ENCODE measurements at regions not wholly inside any gene's neighbourhood (a gene's known extent, or its start where the extent isn't known, plus 50 kb on each side); places are given as distances from the start of the nearest gene placed in this dataset.

GRCh38 chr6:104629826-104630225 lies 229.9 kb downstream of the HACE1 start:
- TF ChIP-seq SUZ12 (IDR thresholded peaks at IDR 0.05; ENCODE audit: low read length) (no peak), EZH2 (IDR thresholded peaks at IDR 0.05; ENCODE audit: low read depth, low read length, severe bottlenecking) (no peak), CTCF (IDR thresholded peaks at IDR 0.05; ENCODE audit: control extremely low read depth in 1 of 3, insufficient read depth in 1 of 3, low read depth in 1 of 3, low read length in 3 of 3) (no peak), EP300 (IDR thresholded peaks at IDR 0.05; ENCODE audit: borderline replicate concordance in 1 of 2, low read depth in 2 of 2, low read length in 2 of 2) (no peak), KDM1A (IDR thresholded peaks at IDR 0.05; ENCODE audit: borderline replicate concordance, low read length) (no peak), SIN3A (conservative IDR thresholded peaks at IDR 0.05 in 1 of 2, IDR thresholded peaks at IDR 0.05 in 1 of 2; ENCODE audit: low read depth in 1 of 2, low read length in 2 of 2) (no peak), MAX (IDR thresholded peaks at IDR 0.05) (no peak)

All from H1 (cell line).